CD4-positive, alpha-beta T cell treated with Interferon alpha-2 for 1 hour (primary cell): ENCODE measurements at regions not wholly inside any gene's neighbourhood (a gene's known extent, or its start where the extent isn't known, plus 50 kb on each side); places are given as distances from the start of the nearest gene placed in this dataset.
"Not testable (repeated sequence)": the region's sequence is repeated elsewhere in the genome, so short reads cannot be mapped to it uniquely, and the experiment has no call there.

Source experiments
- DNase-seq, 2 donors: peaks; one replicate each; pipeline ENCODE4 v3.0.0-alpha.2; 2020 to 2022

- no peak for DNase-seq
These were observed 124.7 kb upstream of the GATA6 start for GRCh38 chr18:22044474-22045220.

- no peak for DNase-seq
These were observed 124.0 kb upstream of the GATA6 start for GRCh38 chr18:22045221-22045918.

GRCh38 chr18:22046473-22046872, 122.9 kb upstream of the GATA6 start:
- DNase-seq = no peak

GRCh38 chr18:22047485-22047884, 121.9 kb upstream of the GATA6 start:
- DNase-seq = no peak

- no peak for DNase-seq
These were observed 121.2 kb upstream of the GATA6 start for GRCh38 chr18:22048221-22048620.

- DNase-seq = no peak
These were observed 120.3 kb upstream of the GATA6 start for GRCh38 chr18:22048932-22049615.

GRCh38 chr18:22052405-22053105, 116.8 kb upstream of the GATA6 start:
- no peak for DNase-seq

- DNase-seq = no peak
These were observed 113.7 kb upstream of the GATA6 start for GRCh38 chr18:22055466-22056238.

- no peak for DNase-seq
These were observed 112.4 kb upstream of the GATA6 start for GRCh38 chr18:22056950-22057349.

- DNase-seq = no peak
These were observed 111.4 kb upstream of the GATA6 start for GRCh38 chr18:22057908-22058527.

GRCh38 chr18:22060361-22060760, 109.0 kb upstream of the GATA6 start:
- no peak for DNase-seq

- DNase-seq = no peak
These were observed 106.3 kb upstream of the GATA6 start for GRCh38 chr18:22063102-22063501.

- DNase-seq = no peak
These were observed 105.7 kb upstream of the GATA6 start for GRCh38 chr18:22063672-22064071.

- DNase-seq = no peak
These were observed 104.8 kb upstream of the GATA6 start for GRCh38 chr18:22064581-22064980.

GRCh38 chr18:22065311-22065710, 104.1 kb upstream of the GATA6 start:
- no peak for DNase-seq

- DNase-seq = no peak
These were observed 103.3 kb upstream of the GATA6 start for GRCh38 chr18:22066083-22066485.

- no peak for DNase-seq
These were observed 102.3 kb upstream of the GATA6 start for GRCh38 chr18:22067109-22067508.

GRCh38 chr18:22067682-22068081, 101.7 kb upstream of the GATA6 start:
- no peak for DNase-seq

GRCh38 chr18:22068784-22069183, 100.6 kb upstream of the GATA6 start:
- not testable (repeated sequence) for DNase-seq

GRCh38 chr18:22069916-22070315, 99.5 kb upstream of the GATA6 start:
- no peak for DNase-seq

GRCh38 chr18:22073411-22073810, 96.0 kb upstream of the GATA6 start:
- no peak for DNase-seq
